Cardiac muscle cell (in vitro differentiated cells and primary cell): ENCODE measurements at regions not wholly inside any gene's neighbourhood (a gene's known extent, or its start where the extent isn't known, plus 50 kb on each side); places are given as distances from the start of the nearest gene placed in this dataset.
A peak's percentile ranks its signal among the peaks of the same experiment; 100 is the strongest.

ENCODE experiments used
- DNase-seq, 2 donors: peaks; one replicate each; pipeline versions ENCODE4 v3.0.0 to v3.0.0-alpha.2; 2010 to 2017; ENCODE audit warnings: low read depth in 1 of 2, low spot score in 1 of 2
- H3K27ac ChIP-seq: fragments of 200-600 bp; sonication (generic); 2 replicates; pipeline ENCODE4 v1.5.1; 2016
- H3K27me3 ChIP-seq: fragments of 200-600 bp; sonication (generic); 2 replicates; pipeline ENCODE4 v1.6.0; 2016; ENCODE audit warnings: control low read depth
- H3K36me3 ChIP-seq: fragments of 200-600 bp; sonication (generic); 2 replicates; pipeline ENCODE4 v1.5.1; 2016; ENCODE audit warnings: control low read depth
- H3K4me1 ChIP-seq: fragments of 200-600 bp; sonication (generic); 2 replicates; pipeline ENCODE4 v1.8.1; 2017; ENCODE audit warnings: low read depth, mild to moderate bottlenecking, mixed run types
- H3K4me3 ChIP-seq: fragments of 200-600 bp; sonication (generic); 2 replicates; pipeline ENCODE4 v1.5.1; 2016; ENCODE audit warnings: mild to moderate bottlenecking
- H3K9me3 ChIP-seq: fragments of 200-600 bp; sonication (generic); 2 replicates; pipeline ENCODE4 v1.5.1; 2017; ENCODE audit warnings: low read depth, mild to moderate bottlenecking, control low read depth
- TF ChIP-seq, protein P1 (sequence below): IDR thresholded peaks from 2 replicates; pipeline ENCODE4 v1.5.1; 2012; ENCODE audit warnings: low read depth, mild to moderate bottlenecking, low read length

DNA sequence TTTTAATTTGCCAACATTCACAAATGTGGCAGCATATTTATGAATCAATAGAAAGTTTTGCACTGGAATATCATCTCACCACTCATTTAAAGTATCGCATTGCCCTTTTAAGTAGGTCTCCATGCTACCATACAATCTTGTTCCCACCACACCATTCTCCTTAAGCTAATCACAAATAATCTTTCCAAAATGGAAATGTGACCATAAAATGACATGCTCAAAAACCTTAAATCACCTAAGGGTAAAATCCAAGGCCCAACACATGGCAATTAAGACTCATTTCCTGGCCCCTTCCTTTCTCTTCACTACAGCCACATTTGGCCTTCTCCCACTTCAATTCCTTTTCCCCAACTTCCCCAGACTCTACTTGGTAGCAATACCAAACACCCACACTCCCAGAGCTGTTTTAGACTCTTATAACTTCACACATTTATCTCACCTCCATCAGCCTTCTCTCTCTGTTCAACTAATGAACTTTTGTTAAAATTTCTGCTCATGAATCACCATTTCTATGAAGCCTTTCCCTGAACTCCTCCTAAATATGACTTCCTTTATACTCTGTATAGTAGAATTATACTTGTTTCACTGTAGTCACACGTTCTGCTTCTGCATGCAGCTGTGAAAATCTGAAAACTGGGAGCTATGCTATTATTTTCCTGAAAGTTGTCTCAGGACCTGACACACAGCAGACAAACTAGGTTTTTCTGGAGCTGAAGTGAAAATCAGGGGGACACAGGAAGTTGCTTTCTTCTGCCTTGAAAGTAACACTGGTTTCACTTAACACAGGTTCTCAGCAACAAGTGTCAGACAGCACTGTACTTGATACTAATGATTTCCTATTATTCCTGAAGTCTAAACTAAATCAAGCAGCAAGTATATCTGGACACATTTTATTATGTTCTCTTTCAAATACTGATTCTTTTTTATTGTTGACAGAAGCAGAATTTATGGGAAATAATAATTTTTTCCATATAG is 303.9 kb downstream of the ZEB2 start:
- no peaks in the 10 kb centered on the region for H3K9me3 ChIP-seq
- peaks cover 6% of the 10 kb centered on the region for H3K4me1 ChIP-seq
- no peaks in the 10 kb centered on the region for H3K27me3 ChIP-seq
- no peaks in the 10 kb centered on the region for H3K36me3 ChIP-seq
- no peak overlapping the region for H3K4me3 ChIP-seq
- TF ChIP-seq, protein P1, sequence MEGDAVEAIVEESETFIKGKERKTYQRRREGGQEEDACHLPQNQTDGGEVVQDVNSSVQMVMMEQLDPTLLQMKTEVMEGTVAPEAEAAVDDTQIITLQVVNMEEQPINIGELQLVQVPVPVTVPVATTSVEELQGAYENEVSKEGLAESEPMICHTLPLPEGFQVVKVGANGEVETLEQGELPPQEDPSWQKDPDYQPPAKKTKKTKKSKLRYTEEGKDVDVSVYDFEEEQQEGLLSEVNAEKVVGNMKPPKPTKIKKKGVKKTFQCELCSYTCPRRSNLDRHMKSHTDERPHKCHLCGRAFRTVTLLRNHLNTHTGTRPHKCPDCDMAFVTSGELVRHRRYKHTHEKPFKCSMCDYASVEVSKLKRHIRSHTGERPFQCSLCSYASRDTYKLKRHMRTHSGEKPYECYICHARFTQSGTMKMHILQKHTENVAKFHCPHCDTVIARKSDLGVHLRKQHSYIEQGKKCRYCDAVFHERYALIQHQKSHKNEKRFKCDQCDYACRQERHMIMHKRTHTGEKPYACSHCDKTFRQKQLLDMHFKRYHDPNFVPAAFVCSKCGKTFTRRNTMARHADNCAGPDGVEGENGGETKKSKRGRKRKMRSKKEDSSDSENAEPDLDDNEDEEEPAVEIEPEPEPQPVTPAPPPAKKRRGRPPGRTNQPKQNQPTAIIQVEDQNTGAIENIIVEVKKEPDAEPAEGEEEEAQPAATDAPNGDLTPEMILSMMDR = no peak
- DNase-seq = no peak
- H3K27ac ChIP-seq = no peak overlapping the region

GRCh38 chr2:144215207-144215606 is 304.7 kb downstream of the ZEB2 start:
- H3K27ac ChIP-seq = no peak overlapping the region
- no peak for DNase-seq
- H3K27me3 ChIP-seq = no peaks in the 10 kb centered on the region
- H3K9me3 ChIP-seq = no peaks in the 10 kb centered on the region
- H3K4me3 ChIP-seq = no peak overlapping the region
- TF ChIP-seq, protein P1 = no peak
- no peaks in the 10 kb centered on the region for H3K36me3 ChIP-seq
- peaks cover 5% of the 10 kb centered on the region for H3K4me1 ChIP-seq

GRCh38 chr2:144213797-144214196 is 306.1 kb downstream of the ZEB2 start:
- no peak for DNase-seq
- no peaks in the 10 kb centered on the region for H3K27me3 ChIP-seq
- TF ChIP-seq, protein P1 = no peak
- H3K27ac ChIP-seq = no peak overlapping the region
- no peak overlapping the region for H3K4me3 ChIP-seq
- H3K4me1 ChIP-seq = no peaks in the 10 kb centered on the region
- H3K36me3 ChIP-seq = no peaks in the 10 kb centered on the region
- H3K9me3 ChIP-seq = no peaks in the 10 kb centered on the region

- DNase-seq = peak in 1 of 2 donors; percentile 25
- no peak overlapping the region for H3K27ac ChIP-seq
- no peak overlapping the region for H3K4me3 ChIP-seq
- H3K27me3 ChIP-seq = no peaks in the 10 kb centered on the region
- TF ChIP-seq, protein P1 = no peak
- no peaks in the 10 kb centered on the region for H3K9me3 ChIP-seq
- no peaks in the 10 kb centered on the region for H3K4me1 ChIP-seq
- no peaks in the 10 kb centered on the region for H3K36me3 ChIP-seq
These were observed 308.1 kb downstream of the ZEB2 start for GRCh38 chr2:144211826-144212225.

DNA sequence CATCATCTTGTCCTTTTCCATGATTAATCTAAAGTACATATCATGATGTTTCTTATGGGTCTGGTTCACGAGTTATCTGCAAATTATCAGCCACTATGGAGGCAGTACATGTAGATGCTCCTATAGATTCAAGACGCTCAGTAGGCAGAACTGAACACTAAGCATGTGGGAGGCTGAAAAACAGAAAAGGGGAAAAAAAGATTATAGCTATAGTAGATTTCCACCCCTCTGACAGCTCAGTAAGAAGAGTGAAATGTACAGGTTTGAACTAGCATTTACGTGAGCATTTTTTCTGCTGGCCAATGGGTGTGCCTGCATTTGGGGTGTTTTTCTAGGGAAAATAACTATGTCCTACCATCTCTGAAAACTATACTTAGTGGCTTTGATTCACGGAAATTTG is 308.9 kb downstream of the ZEB2 start:
- Histone ChIP-seq H3K9me3 (no peaks in the 10 kb centered on the region), H3K4me1 (no peaks in the 10 kb centered on the region), H3K4me3 (no peak overlapping the region), H3K27ac (no peak overlapping the region), H3K36me3 (no peaks in the 10 kb centered on the region), H3K27me3 (no peaks in the 10 kb centered on the region)
- TF ChIP-seq, protein P1 = no peak
- no peak for DNase-seq
